T-helper 2 cell treated with Interferon-gamma antibody and Interleukin-4, amounts not matched to agents 5 μg/mL and 100 μg/mL, for 36 hours (primary cell): ENCODE measurements at regions not wholly inside any gene's neighbourhood (a gene's known extent, or its start where the extent isn't known, plus 50 kb on each side); places are given as distances from the start of the nearest gene placed in this dataset.

ENCODE experiments used
- DNase-seq: peaks from one replicate; pipeline ENCODE4 v3.0.0; 2021; ENCODE audit warnings: low spot score
- H3K27ac Mint-ChIP-seq: one replicate; pipeline ENCODE4 v1.8.0; 2021; ENCODE audit warnings: mild to moderate bottlenecking, mixed read lengths
- H3K27me3 Mint-ChIP-seq: one replicate; pipeline ENCODE4 v1.8.0; 2021; ENCODE audit warnings: low read depth, mixed read lengths
- H3K36me3 Mint-ChIP-seq: one replicate; pipeline ENCODE4 v1.8.0; 2021; ENCODE audit warnings: low read depth, mixed read lengths
- H3K4me1 Mint-ChIP-seq: one replicate; pipeline ENCODE4 v1.8.0; 2021; ENCODE audit warnings: low read depth, mixed read lengths
- H3K4me3 Mint-ChIP-seq: one replicate; pipeline ENCODE4 v1.8.0; 2022; ENCODE audit warnings: mild to moderate bottlenecking, moderate library complexity, mixed read lengths
- H3K9me3 Mint-ChIP-seq: one replicate; pipeline ENCODE4 v1.8.0; 2021; ENCODE audit warnings: mixed read lengths

DNA sequence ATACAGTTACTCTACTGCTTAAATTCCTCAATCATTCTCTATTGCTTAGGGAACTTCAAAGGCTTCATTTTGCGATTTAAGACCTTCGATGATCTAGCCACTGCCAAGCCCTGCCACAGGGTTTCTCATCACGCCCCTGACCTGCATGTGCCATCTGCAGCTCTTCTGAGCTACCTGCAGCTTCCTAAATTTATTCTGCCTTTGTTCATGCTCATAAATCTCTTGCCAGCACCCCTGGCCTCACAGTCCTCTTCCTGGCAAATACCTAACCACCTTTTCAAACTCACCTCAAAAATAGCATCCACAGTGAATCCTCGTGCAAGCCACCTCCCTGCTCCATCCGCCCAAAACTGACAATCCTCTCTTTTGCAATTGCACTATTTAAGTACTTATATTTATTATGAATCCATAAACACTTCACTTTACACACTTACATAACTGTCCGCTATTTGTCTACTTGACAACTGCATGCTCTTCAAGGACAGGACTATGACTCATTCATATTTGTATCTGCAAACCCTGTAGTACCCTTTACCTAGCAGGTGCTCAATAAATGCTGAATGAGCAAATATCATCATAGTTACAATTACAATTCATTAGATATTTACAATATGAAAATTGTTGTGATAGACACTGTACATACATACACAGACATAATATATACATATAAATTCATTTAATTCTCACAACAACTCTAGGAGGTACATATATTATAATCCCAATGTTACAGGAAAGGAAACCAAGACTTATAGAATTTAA lies 280.0 kb upstream of the RASGEF1B start:
- H3K4me1 Mint-ChIP-seq = peaks cover under 1% of the 10 kb centered on the region
- no peak overlapping the region for H3K4me3 Mint-ChIP-seq
- H3K9me3 Mint-ChIP-seq = no peaks in the 10 kb centered on the region
- H3K27ac Mint-ChIP-seq = no peak overlapping the region
- DNase-seq = no peak
- H3K36me3 Mint-ChIP-seq = no peaks in the 10 kb centered on the region
- no peaks in the 10 kb centered on the region for H3K27me3 Mint-ChIP-seq

GRCh38 chr4:81747242-81747930 lies 275.7 kb upstream of the RASGEF1B start:
- no peaks in the 10 kb centered on the region for H3K4me1 Mint-ChIP-seq
- H3K27ac Mint-ChIP-seq = no peak overlapping the region
- H3K36me3 Mint-ChIP-seq = no peaks in the 10 kb centered on the region
- H3K9me3 Mint-ChIP-seq = no peaks in the 10 kb centered on the region
- H3K27me3 Mint-ChIP-seq = no peaks in the 10 kb centered on the region
- no peak for DNase-seq
- no peak overlapping the region for H3K4me3 Mint-ChIP-seq

- Mint-ChIP-seq H3K4me1 (no peaks in the 10 kb centered on the region), H3K9me3 (no peaks in the 10 kb centered on the region), H3K4me3 (no peak overlapping the region), H3K27me3 (no peaks in the 10 kb centered on the region), H3K36me3 (no peaks in the 10 kb centered on the region), H3K27ac (no peak overlapping the region)
- no peak for DNase-seq
Measured at GRCh38 chr4:81746773-81747172, 275.1 kb upstream of the RASGEF1B start.

DNA sequence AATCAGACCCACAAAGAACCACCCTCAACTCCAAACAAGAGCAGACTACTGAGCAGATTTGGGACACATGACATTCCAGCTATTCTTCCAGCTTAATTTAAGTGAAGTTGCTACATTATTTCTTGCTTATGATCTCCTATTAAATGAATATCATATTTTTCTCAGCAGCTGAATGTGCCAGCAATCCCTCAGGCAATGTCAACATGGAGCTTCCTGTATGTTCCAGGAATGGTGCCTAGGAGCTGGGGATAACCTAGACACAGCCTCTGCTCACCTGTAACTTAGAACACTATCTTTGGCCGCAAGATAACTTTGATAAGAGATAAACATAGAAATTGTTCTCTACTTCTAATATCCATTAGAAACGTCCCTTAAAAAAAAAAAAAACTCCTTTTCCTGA lies 274.4 kb upstream of the RASGEF1B start:
- Mint-ChIP-seq H3K4me1 (no peaks in the 10 kb centered on the region), H3K36me3 (no peaks in the 10 kb centered on the region), H3K9me3 (no peaks in the 10 kb centered on the region), H3K27me3 (no peaks in the 10 kb centered on the region), H3K4me3 (no peak overlapping the region), H3K27ac (no peak overlapping the region)
- DNase-seq = no peak

DNA sequence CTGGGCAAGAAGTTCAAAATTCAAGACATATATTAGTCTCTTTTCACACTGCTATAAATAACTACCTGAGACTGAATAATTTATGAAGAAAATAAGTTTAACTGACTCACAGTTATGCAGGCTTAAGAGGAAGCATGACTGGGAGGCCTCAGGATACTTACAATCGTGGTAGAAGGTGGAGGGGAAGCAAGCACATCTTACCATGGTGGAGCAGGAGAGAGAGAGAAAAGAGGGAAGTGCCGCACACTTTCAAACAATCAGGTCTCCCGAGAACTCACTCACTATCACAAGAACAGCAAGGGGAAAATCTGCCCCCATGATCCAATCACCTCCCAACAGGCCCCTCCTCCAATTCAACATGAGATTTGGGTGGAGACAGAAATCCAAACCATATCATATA lies 273.3 kb upstream of the RASGEF1B start:
- Mint-ChIP-seq H3K36me3 (no peaks in the 10 kb centered on the region), H3K27ac (no peak overlapping the region), H3K4me3 (no peak overlapping the region), H3K27me3 (no peaks in the 10 kb centered on the region), H3K4me1 (no peaks in the 10 kb centered on the region), H3K9me3 (no peaks in the 10 kb centered on the region)
- no peak for DNase-seq

GRCh38 chr4:81743731-81744435 lies 272.2 kb upstream of the RASGEF1B start:
- no peak overlapping the region for H3K27ac Mint-ChIP-seq
- no peaks in the 10 kb centered on the region for H3K9me3 Mint-ChIP-seq
- H3K4me1 Mint-ChIP-seq = no peaks in the 10 kb centered on the region
- no peaks in the 10 kb centered on the region for H3K27me3 Mint-ChIP-seq
- H3K36me3 Mint-ChIP-seq = no peaks in the 10 kb centered on the region
- DNase-seq = no peak
- no peak overlapping the region for H3K4me3 Mint-ChIP-seq

GRCh38 chr4:81740487-81740886 lies 268.8 kb upstream of the RASGEF1B start:
- Mint-ChIP-seq H3K4me3 (no peak overlapping the region), H3K36me3 (no peaks in the 10 kb centered on the region), H3K9me3 (no peaks in the 10 kb centered on the region), H3K27me3 (no peaks in the 10 kb centered on the region), H3K27ac (no peak overlapping the region), H3K4me1 (no peaks in the 10 kb centered on the region)
- DNase-seq = no peak

DNA sequence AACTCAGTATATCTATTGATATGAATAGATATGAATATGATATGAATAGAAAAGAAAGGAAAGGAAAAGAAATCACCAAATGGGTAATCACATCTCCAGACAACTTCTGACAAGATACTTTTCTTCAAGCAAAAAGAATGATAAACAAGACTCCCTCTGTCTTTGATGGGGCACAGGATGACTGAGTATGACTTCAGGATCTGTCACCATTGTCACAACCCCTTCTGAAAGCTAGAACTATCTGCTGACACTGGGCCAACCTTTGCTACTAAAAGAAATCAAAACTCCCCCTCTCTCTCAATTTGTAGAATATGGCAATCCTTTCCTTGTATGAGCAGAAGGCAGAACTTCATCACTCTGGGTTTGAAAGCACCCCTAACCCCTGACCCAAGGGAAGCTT lies 267.2 kb upstream of the RASGEF1B start:
- Mint-ChIP-seq H3K27ac (no peak overlapping the region), H3K9me3 (no peaks in the 10 kb centered on the region), H3K36me3 (no peaks in the 10 kb centered on the region), H3K4me3 (no peak overlapping the region), H3K4me1 (no peaks in the 10 kb centered on the region), H3K27me3 (no peaks in the 10 kb centered on the region)
- no peak for DNase-seq

- Mint-ChIP-seq H3K27me3 (no peaks in the 10 kb centered on the region), H3K27ac (no peak overlapping the region), H3K36me3 (no peaks in the 10 kb centered on the region), H3K4me3 (no peak overlapping the region), H3K9me3 (no peaks in the 10 kb centered on the region), H3K4me1 (no peaks in the 10 kb centered on the region)
- DNase-seq = no peak
Measured at GRCh38 chr4:81737865-81738559, 266.3 kb upstream of the RASGEF1B start.

GRCh38 chr4:81736324-81736723 lies 264.6 kb upstream of the RASGEF1B start:
- Mint-ChIP-seq H3K4me1 (no peaks in the 10 kb centered on the region), H3K27me3 (no peaks in the 10 kb centered on the region), H3K4me3 (no peak overlapping the region), H3K36me3 (no peaks in the 10 kb centered on the region), H3K27ac (no peak overlapping the region), H3K9me3 (no peaks in the 10 kb centered on the region)
- no peak for DNase-seq

DNA sequence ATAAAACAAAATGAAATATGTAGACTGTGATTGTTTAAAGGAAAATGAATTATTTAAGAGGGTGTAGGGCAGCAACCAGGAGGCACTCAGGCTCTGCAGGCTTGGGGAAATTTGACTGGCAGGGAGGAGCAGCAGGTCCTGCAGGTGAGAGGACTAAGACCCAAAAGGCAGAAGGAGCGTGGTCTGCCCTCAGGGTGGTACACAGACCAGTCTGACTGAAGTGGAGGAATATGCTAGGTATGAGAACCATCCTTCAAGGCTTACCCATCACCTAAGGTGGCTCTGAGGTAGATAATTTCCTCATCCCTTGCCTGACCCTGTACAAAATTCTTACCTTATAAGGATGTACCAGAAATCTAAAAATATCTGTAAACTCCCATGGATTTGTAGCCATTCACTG lies 261.3 kb upstream of the RASGEF1B start:
- no peaks in the 10 kb centered on the region for H3K9me3 Mint-ChIP-seq
- H3K27ac Mint-ChIP-seq = no peak overlapping the region

DNA sequence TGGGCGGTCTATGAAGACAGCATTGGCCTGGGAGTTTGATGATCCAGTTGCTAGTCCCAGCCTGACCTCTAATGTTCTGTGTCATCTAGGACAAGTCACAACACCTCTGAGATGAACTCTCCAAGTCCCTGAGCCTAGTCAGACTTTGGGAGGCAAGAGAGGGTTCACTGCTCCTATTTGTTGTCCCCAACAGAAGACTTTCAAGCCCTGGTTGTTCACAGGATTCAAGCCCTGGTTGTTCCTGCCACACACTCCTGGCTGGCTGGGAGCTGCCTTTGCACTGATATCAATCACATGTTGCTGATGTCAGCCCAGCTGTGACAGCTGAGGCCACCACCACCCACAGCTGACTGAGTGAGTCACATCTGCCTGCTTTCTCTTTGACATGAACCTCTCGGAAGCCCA lies 253.2 kb upstream of the RASGEF1B start:
- Mint-ChIP-seq H3K27ac (no peak overlapping the region), H3K4me3 (no peak overlapping the region), H3K27me3 (peaks cover 8% of the 10 kb centered on the region)

More for the DNA sequence above, 261.3 kb upstream of the RASGEF1B start:
- DNase-seq = no peak
- Mint-ChIP-seq H3K4me1 (peaks cover 4% of the 10 kb centered on the region), H3K36me3 (no peaks in the 10 kb centered on the region), H3K4me3 (no peak overlapping the region), H3K27me3 (peaks cover 8% of the 10 kb centered on the region)

DNA sequence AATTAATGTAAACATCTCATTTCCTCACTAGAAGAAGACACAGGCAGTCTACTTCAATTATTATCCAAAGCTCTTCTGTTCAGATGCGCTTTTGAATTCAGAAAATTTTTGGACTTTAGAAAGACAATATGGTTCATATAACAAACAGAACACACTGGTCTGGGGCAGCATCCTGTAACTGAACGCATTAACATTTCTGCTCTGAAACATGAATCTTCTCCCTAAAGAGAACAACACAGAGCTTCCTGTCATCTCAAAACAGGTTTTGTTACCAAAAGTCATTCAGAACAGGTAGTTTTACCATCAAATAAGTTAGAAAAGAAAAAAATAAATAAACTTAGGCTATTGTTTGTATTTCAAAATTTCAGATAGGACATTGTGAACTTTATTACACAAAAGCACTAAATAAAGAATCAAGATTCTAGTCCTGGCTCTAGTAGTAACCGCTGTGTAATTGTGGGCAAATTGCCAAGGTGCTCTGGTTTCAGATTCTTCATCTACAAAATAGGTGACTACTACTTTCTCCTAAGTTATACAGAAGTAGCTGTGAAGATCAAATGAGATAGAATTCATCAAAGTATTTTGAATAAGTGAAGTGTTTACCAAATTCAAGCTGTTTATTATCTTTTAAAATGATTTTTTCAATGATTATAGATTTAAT lies 252.3 kb upstream of the RASGEF1B start:
- no peaks in the 10 kb centered on the region for H3K36me3 Mint-ChIP-seq
- no peak overlapping the region for H3K4me3 Mint-ChIP-seq
- DNase-seq = no peak
- H3K27me3 Mint-ChIP-seq = peaks cover 7% of the 10 kb centered on the region
- peaks cover 4% of the 10 kb centered on the region for H3K4me1 Mint-ChIP-seq
- no peak overlapping the region for H3K27ac Mint-ChIP-seq
- H3K9me3 Mint-ChIP-seq = no peaks in the 10 kb centered on the region

More for the DNA sequence above, 253.2 kb upstream of the RASGEF1B start:
- no peaks in the 10 kb centered on the region for H3K36me3 Mint-ChIP-seq
- no peaks in the 10 kb centered on the region for H3K9me3 Mint-ChIP-seq
- DNase-seq = peak; percentile 74
- H3K4me1 Mint-ChIP-seq = peaks cover 4% of the 10 kb centered on the region
